ENCODE measurements at regions not wholly inside any gene's neighbourhood (a gene's known extent, or its start where the extent isn't known, plus 50 kb on each side); places are given as distances from the start of the nearest gene placed in this dataset.

GRCh38 chr12:85405781-85406522 lies 125.9 kb downstream of the ALX1 start:
- TF ChIP-seq, protein P1, sequence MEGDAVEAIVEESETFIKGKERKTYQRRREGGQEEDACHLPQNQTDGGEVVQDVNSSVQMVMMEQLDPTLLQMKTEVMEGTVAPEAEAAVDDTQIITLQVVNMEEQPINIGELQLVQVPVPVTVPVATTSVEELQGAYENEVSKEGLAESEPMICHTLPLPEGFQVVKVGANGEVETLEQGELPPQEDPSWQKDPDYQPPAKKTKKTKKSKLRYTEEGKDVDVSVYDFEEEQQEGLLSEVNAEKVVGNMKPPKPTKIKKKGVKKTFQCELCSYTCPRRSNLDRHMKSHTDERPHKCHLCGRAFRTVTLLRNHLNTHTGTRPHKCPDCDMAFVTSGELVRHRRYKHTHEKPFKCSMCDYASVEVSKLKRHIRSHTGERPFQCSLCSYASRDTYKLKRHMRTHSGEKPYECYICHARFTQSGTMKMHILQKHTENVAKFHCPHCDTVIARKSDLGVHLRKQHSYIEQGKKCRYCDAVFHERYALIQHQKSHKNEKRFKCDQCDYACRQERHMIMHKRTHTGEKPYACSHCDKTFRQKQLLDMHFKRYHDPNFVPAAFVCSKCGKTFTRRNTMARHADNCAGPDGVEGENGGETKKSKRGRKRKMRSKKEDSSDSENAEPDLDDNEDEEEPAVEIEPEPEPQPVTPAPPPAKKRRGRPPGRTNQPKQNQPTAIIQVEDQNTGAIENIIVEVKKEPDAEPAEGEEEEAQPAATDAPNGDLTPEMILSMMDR (IDR thresholded peaks at IDR 0.05) = no peak
- TF ChIP-seq EZH2 (IDR thresholded peaks at IDR 0.05) = no peak
- TF ChIP-seq EZH2phosphoT487 (IDR thresholded peaks at IDR 0.05) = no peak
- Histone ChIP-seq H3K27me3 (no peaks in the 10 kb centered on the region), H3F3A (ENCODE audit: low read depth) (peaks cover 5% of the 10 kb centered on the region), H3K4me3 (no peak overlapping the region), H2AFZ (replicated peaks) (no peak overlapping the region), H3K36me3 (no peaks in the 10 kb centered on the region), H3K79me2 (ENCODE audit: low read depth) (no peaks in the 10 kb centered on the region), H3K27ac (no peak overlapping the region), H3K9me3 (ENCODE audit: low read depth) (no peaks in the 10 kb centered on the region), H3K4me1 (peaks cover 21% of the 10 kb centered on the region), H3K9ac (no peak overlapping the region), H4K20me1 (ENCODE audit: low read depth) (no peaks in the 10 kb centered on the region), H3K4me2 (peak overlapping the region; percentile 25)
- Mint-ChIP-seq H3K36me3 (no peaks in the 10 kb centered on the region), H3K4me3 (no peak overlapping the region), H3K27me3 (ENCODE audit: insufficient read depth, low read depth) (no peaks in the 10 kb centered on the region), H3K27ac (no peak overlapping the region), H3K4me1 (peaks cover 12% of the 10 kb centered on the region), H3K9me3 (no peaks in the 10 kb centered on the region)
- DNase-seq (ENCODE audit: low spot score) = peak; percentile 52

DNA sequence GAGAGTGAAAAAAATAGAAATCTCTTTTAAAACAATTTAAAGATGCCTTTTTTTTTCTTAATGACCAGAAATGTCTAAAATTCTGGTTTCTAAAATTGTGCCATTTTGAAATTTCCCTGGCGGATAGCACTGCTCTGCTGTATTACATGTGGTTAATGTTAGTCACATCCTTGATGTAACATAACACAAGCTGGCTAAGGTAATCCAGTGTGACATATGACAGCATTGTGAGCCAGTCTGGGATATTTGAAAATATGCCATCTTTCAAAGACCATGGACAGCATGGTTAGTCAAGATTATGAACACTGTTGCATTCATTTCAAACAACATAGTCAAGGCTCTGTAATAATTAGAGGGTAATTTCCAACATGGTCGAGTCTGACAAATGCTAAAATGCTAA lies 133.2 kb downstream of the ALX1 start:
- H3F3A ChIP-seq (ENCODE audit: low read depth) = no peaks in the 10 kb centered on the region
- H3K4me1 ChIP-seq = no peaks in the 10 kb centered on the region
- no peaks in the 10 kb centered on the region for H3K4me1 Mint-ChIP-seq
- H4K20me1 ChIP-seq (ENCODE audit: low read depth) = no peaks in the 10 kb centered on the region
- H3K27me3 ChIP-seq = no peaks in the 10 kb centered on the region
- no peak overlapping the region for H3K4me2 ChIP-seq
- no peaks in the 10 kb centered on the region for H3K36me3 Mint-ChIP-seq
- H3K27me3 Mint-ChIP-seq (ENCODE audit: insufficient read depth, low read depth) = no peaks in the 10 kb centered on the region
- no peak overlapping the region for H3K27ac ChIP-seq
- no peak overlapping the region for H2AFZ ChIP-seq (replicated peaks)
- no peak overlapping the region for H3K4me3 ChIP-seq
- H3K36me3 ChIP-seq = no peaks in the 10 kb centered on the region
- H3K79me2 ChIP-seq (ENCODE audit: low read depth) = no peaks in the 10 kb centered on the region
- no peak overlapping the region for H3K9ac ChIP-seq
- no peaks in the 10 kb centered on the region for H3K9me3 ChIP-seq (ENCODE audit: low read depth)
- DNase-seq (ENCODE audit: low spot score) = no peak
- TF ChIP-seq, protein P1 (IDR thresholded peaks at IDR 0.05) = no peak
- TF ChIP-seq EZH2 (IDR thresholded peaks at IDR 0.05) = no peak
- TF ChIP-seq EZH2phosphoT487 (IDR thresholded peaks at IDR 0.05) = no peak
- H3K4me3 Mint-ChIP-seq = no peak overlapping the region
- no peaks in the 10 kb centered on the region for H3K9me3 Mint-ChIP-seq
- no peak overlapping the region for H3K27ac Mint-ChIP-seq

DNA sequence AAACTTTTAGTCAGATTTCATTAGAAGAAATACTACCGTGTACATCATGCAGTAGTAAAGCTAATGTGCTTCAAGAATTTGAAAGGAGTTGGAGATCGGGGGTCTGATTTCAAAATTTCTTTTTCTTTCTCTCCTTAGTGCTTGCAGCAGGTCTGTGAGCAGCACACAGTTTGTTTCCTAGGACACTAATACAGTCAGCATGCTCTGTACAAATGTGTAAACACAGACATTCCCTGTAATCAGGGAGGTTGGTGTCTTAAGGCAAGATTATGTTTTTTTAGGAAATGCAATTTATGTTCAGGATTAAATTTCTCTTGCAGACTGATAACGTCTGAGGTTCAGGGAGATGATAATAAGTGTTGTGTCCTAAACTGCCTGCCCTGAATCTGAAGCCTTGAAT lies 142.7 kb downstream of the ALX1 start:
- H3K9me3 Mint-ChIP-seq = no peaks in the 10 kb centered on the region
- H3K9me3 ChIP-seq (ENCODE audit: low read depth) = no peaks in the 10 kb centered on the region
- DNase-seq (ENCODE audit: low spot score) = no peak

More for the DNA sequence above, 142.7 kb downstream of the ALX1 start:
- no peaks in the 10 kb centered on the region for H4K20me1 ChIP-seq (ENCODE audit: low read depth)
- H3K4me2 ChIP-seq = no peak overlapping the region
- H3F3A ChIP-seq (ENCODE audit: low read depth) = no peaks in the 10 kb centered on the region
- H3K4me3 ChIP-seq = no peak overlapping the region
- no peaks in the 10 kb centered on the region for H3K27me3 ChIP-seq
- Mint-ChIP-seq H3K27ac (no peak overlapping the region), H3K4me1 (no peaks in the 10 kb centered on the region), H3K27me3 (ENCODE audit: insufficient read depth, low read depth) (no peaks in the 10 kb centered on the region), H3K36me3 (no peaks in the 10 kb centered on the region), H3K4me3 (no peak overlapping the region)
- no peaks in the 10 kb centered on the region for H3K4me1 ChIP-seq
- H2AFZ ChIP-seq (replicated peaks) = no peak overlapping the region
- no peaks in the 10 kb centered on the region for H3K36me3 ChIP-seq
- H3K27ac ChIP-seq = no peak overlapping the region
- no peaks in the 10 kb centered on the region for H3K79me2 ChIP-seq (ENCODE audit: low read depth)
- no peak for TF ChIP-seq EZH2phosphoT487 (IDR thresholded peaks at IDR 0.05)
- TF ChIP-seq, protein P1 (IDR thresholded peaks at IDR 0.05) = no peak
- TF ChIP-seq EZH2 (IDR thresholded peaks at IDR 0.05) = no peak
- no peak overlapping the region for H3K9ac ChIP-seq

Data from neural progenitor cell (in vitro differentiated cells).